ENCODE measurements at regions not wholly inside any gene's neighbourhood (a gene's known extent, or its start where the extent isn't known, plus 50 kb on each side); places are given as distances from the start of the nearest gene placed in this dataset.

GRCh38 chr4:12146339-12146738 is 717.6 kb upstream of the HS3ST1 start:
- DNase-seq (ENCODE audit: low spot score) (no peak), ATAC-seq (no peak), FAIRE-seq (no peak)
- Histone ChIP-seq H3K4me1 (ENCODE audit: insufficient read depth, low read length) (no peaks in the 10 kb centered on the region), H3K4me2 (ENCODE audit: low read depth, low read length) (no peak overlapping the region), H3K27me3 (ENCODE audit: control insufficient read depth in 1 of 2, insufficient read depth in 2 of 2, low read length in 2 of 2) (no peaks in the 10 kb centered on the region), H2AFZ (ENCODE audit: low read length) (no peak overlapping the region), H3K9me3 (ENCODE audit: low read length) (peaks cover 88% of the 10 kb centered on the region), H3K9ac (ENCODE audit: insufficient read depth, low read depth, low read length) (no peak overlapping the region), H4K20me1 (ENCODE audit: insufficient read depth, low read length) (no peaks in the 10 kb centered on the region), H3K79me2 (ENCODE audit: insufficient read depth, low read length) (no peaks in the 10 kb centered on the region), H3K27ac (ENCODE audit: extremely low read length, insufficient read depth, low read length) (no peak overlapping the region), H3K36me3 (replicated peaks in 1 of 2; ENCODE audit: control insufficient read depth in 1 of 2, insufficient read depth in 2 of 2, low read length in 2 of 2) (no peaks in the 10 kb centered on the region), H3K4me3 (replicated peaks in 1 of 3; ENCODE audit: insufficient read depth in 1 of 3, low read depth in 2 of 3, low read length in 3 of 3) (no peak overlapping the region)
- ChIA-PET CTCF (ENCODE audit: low intra/inter-chr PET ratio, low total read pairs) (no interaction called here), POLR2A (no interaction called here)
- in situ Hi-C loops (cut with HindIII; ENCODE audit: extremely low pct_ligation_motif_present, low pct_unique_long_range_greater_than_20kb) (no loop called here), intact Hi-C loops (cut with micrococcal nuclease; ENCODE audit: unreplicated experiment) (no loop called here)
- no TSS peak for BruUV-seq (replicated peaks)
- TF ChIP-seq NFE2L2 (IDR thresholded peaks at IDR 0.05; ENCODE audit: low read length) = no peak
- no peak for TF ChIP-seq ZNF781 (CRISPR knock-in tag; IDR thresholded peaks at IDR 0.05; ENCODE audit: borderline replicate concordance, not compliant biosample characterization)

DNA sequence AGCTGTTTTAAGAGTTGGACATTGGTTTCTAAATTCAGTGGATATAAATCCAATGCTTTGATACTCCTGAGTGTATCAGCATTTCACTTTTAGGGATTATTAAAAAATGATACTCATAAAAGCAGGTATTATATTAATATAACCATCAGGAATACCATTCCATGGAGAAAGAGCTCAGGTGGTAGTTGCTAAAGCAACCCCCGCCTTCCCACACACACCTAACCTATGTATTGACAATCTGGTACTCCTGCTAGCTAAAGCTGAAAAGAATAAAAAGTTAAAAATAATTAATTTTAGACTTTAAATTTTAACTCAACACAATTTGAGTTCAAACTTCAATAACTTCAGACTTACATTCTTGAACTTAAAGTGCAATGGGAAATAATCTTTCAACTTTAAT is 717.1 kb upstream of the HS3ST1 start:
- H3K36me3 ChIP-seq (replicated peaks in 1 of 2; ENCODE audit: control insufficient read depth in 1 of 2, insufficient read depth in 2 of 2, low read length in 2 of 2) = no peaks in the 10 kb centered on the region
- H3K4me3 ChIP-seq (replicated peaks in 1 of 3; ENCODE audit: insufficient read depth in 1 of 3, low read depth in 2 of 3, low read length in 3 of 3) = no peak overlapping the region
- H2AFZ ChIP-seq (ENCODE audit: low read length) = no peak overlapping the region
- ChIA-PET CTCF (ENCODE audit: low intra/inter-chr PET ratio, low total read pairs) (no interaction called here), POLR2A (no interaction called here)
- H3K27ac ChIP-seq (ENCODE audit: extremely low read length, insufficient read depth, low read length) = no peak overlapping the region
- H4K20me1 ChIP-seq (ENCODE audit: insufficient read depth, low read length) = no peaks in the 10 kb centered on the region
- no TSS peak for BruUV-seq (replicated peaks)
- FAIRE-seq (no peak), DNase-seq (ENCODE audit: low spot score) (no peak), ATAC-seq (no peak)
- no peak overlapping the region for H3K9ac ChIP-seq (ENCODE audit: insufficient read depth, low read depth, low read length)
- no peaks in the 10 kb centered on the region for H3K27me3 ChIP-seq (ENCODE audit: control insufficient read depth in 1 of 2, insufficient read depth in 2 of 2, low read length in 2 of 2)
- no peaks in the 10 kb centered on the region for H3K79me2 ChIP-seq (ENCODE audit: insufficient read depth, low read length)
- in situ Hi-C loops (cut with HindIII; ENCODE audit: extremely low pct_ligation_motif_present, low pct_unique_long_range_greater_than_20kb) = no loop called here
- intact Hi-C loops (cut with micrococcal nuclease; ENCODE audit: unreplicated experiment) = no loop called here
- no peaks in the 10 kb centered on the region for H3K4me1 ChIP-seq (ENCODE audit: insufficient read depth, low read length)
- no peak overlapping the region for H3K4me2 ChIP-seq (ENCODE audit: low read depth, low read length)
- H3K9me3 ChIP-seq (ENCODE audit: low read length) = peaks cover 88% of the 10 kb centered on the region
- WGBS (ENCODE audit: low lambda C conversion rate) = 3% methylated on average over 1 of the region's 1 CpG
- TF ChIP-seq, protein P1, sequence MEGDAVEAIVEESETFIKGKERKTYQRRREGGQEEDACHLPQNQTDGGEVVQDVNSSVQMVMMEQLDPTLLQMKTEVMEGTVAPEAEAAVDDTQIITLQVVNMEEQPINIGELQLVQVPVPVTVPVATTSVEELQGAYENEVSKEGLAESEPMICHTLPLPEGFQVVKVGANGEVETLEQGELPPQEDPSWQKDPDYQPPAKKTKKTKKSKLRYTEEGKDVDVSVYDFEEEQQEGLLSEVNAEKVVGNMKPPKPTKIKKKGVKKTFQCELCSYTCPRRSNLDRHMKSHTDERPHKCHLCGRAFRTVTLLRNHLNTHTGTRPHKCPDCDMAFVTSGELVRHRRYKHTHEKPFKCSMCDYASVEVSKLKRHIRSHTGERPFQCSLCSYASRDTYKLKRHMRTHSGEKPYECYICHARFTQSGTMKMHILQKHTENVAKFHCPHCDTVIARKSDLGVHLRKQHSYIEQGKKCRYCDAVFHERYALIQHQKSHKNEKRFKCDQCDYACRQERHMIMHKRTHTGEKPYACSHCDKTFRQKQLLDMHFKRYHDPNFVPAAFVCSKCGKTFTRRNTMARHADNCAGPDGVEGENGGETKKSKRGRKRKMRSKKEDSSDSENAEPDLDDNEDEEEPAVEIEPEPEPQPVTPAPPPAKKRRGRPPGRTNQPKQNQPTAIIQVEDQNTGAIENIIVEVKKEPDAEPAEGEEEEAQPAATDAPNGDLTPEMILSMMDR (CRISPR knock-in tag; IDR thresholded peaks at IDR 0.05) = no peak
- TF ChIP-seq ZNF576 (CRISPR knock-in tag; IDR thresholded peaks at IDR 0.05) (no peak), ZNF264 (CRISPR knock-in tag; IDR thresholded peaks at IDR 0.05) (no peak), NCOA5 (CRISPR knock-in tag; IDR thresholded peaks at IDR 0.05) (no peak), HNF4A (CRISPR knock-in tag; IDR thresholded peaks at IDR 0.05) (no peak), ZBTB10 (CRISPR knock-in tag; IDR thresholded peaks at IDR 0.05; ENCODE audit: borderline replicate concordance) (no peak), PHF20 (CRISPR knock-in tag; IDR thresholded peaks at IDR 0.05) (no peak), HINFP (CRISPR knock-in tag; IDR thresholded peaks at IDR 0.05; ENCODE audit: low read depth) (no peak), PBX3 (CRISPR knock-in tag; IDR thresholded peaks at IDR 0.05; ENCODE audit: borderline replicate concordance) (no peak), ZNF432 (CRISPR knock-in tag; IDR thresholded peaks at IDR 0.05; ENCODE audit: borderline replicate concordance) (no peak)

Measured in HepG2 (cell line).